ENCODE measurements at regions not wholly inside any gene's neighbourhood (a gene's known extent, or its start where the extent isn't known, plus 50 kb on each side); places are given as distances from the start of the nearest gene placed in this dataset.
A peak's percentile ranks its signal among the peaks of the same experiment; 100 is the strongest.

DNA sequence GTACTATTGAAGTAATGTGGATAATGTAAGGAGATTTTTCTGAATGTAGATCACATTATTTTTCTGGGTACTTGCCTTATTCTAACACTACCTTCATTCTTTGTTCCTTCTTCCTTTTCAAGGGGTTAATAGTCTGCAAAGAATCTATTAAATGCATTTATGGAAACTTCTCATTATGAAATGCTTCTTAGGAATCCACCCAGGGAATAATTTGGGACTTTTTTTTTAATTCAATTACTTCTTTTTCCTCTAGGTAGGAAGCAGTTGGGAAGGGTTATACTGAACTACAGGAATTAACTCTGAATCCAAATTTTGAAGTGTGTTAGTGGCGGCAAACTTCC lies 173.1 kb downstream of the FOXA2 start:
- TF ChIP-seq POLR2A (IDR thresholded peaks at IDR 0.05) (no peak), CTCF (IDR thresholded peaks at IDR 0.05) (no peak)
- Histone ChIP-seq H3K27ac (peak overlapping the region; percentile 22 to 83 (median 73)), H3K4me1 (peaks cover 24% of the 10 kb centered on the region), H3K27me3 (no peaks in the 10 kb centered on the region), H3K9me3 (no peaks in the 10 kb centered on the region), H3K36me3 (replicated peaks in 1 of 2; ENCODE audit: insufficient read depth in 1 of 2, low read depth in 2 of 2) (no peaks in the 10 kb centered on the region), H3K4me3 (no peak overlapping the region)
- intact Hi-C loops (cut with DNase I), result no loop called here
- ATAC-seq (no peak), DNase-seq (no peak)
- 5 to 27% methylated on average over 1 of the region's 1 CpG for WGBS, 2 donors

- TF ChIP-seq POLR2A (IDR thresholded peaks at IDR 0.05), result no peak
- no peak for TF ChIP-seq CTCF (IDR thresholded peaks at IDR 0.05)
- 78 to 81% methylated on average over 4 of the region's 4 CpGs for WGBS, 2 donors
- peak overlapping the region in 3 of 4 donors; percentile 72 to 83 (median 74) for H3K27ac ChIP-seq
- no peak overlapping the region for H3K4me3 ChIP-seq
- no peaks in the 10 kb centered on the region for H3K27me3 ChIP-seq
- DNase-seq (no peak), ATAC-seq (no peak)
- peaks cover 24% of the 10 kb centered on the region for H3K4me1 ChIP-seq
- no peaks in the 10 kb centered on the region for H3K9me3 ChIP-seq
- intact Hi-C loops (cut with DNase I), result no loop called here
- H3K36me3 ChIP-seq (replicated peaks in 1 of 2; ENCODE audit: insufficient read depth in 1 of 2, low read depth in 2 of 2), result no peaks in the 10 kb centered on the region
Observed at GRCh38 chr20:22410556-22411130, 173.7 kb downstream of the FOXA2 start.

DNA sequence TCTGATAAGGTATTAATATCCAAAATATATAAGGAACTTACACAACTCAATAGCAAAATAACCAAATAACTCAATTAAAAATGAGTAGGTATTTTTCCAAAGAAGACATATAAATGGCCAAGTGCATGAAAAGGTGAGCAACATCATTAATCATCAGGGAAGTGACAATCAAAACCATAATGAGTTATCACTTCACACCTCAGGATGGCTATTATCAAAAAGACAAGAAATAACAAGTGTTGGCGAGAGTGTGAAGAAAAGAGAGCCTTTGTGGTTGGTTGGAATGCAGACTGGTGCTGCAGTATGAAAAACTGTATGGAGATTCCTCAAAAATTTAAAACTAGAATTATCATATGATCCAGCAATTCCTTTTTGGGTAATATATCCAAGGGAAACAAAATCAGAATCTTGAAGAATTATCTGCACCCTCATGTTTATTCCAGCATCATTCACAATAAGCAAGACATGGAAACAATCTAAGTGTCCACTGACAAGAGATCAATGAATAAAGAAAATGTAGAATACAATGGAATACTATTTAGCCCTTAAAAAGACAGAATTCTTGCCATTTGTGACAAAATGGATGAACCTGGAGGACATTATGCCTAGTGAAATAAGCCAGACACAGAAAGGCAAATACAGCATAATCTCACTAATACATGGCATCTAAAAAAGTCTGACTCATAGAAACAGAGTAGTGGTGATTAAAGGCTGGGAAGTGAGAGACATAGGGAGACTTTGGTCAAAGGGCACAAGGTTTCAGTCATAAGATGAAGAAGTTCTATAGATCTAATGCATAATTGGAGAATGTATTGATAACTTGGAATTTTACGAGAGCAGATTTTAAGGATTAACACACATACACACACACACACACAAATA lies 175.6 kb downstream of the FOXA2 start:
- no peak overlapping the region for H3K27ac ChIP-seq
- no peaks in the 10 kb centered on the region for H3K9me3 ChIP-seq
- intact Hi-C loops (cut with DNase I), result no loop called here
- 92 to 99% methylated on average over 2 of the region's 2 CpGs for WGBS, 2 donors
- H3K4me3 ChIP-seq, result no peak overlapping the region
- H3K27me3 ChIP-seq, result no peaks in the 10 kb centered on the region
- no peaks in the 10 kb centered on the region for H3K36me3 ChIP-seq (replicated peaks in 1 of 2; ENCODE audit: insufficient read depth in 1 of 2, low read depth in 2 of 2)
- no peak for TF ChIP-seq CTCF (IDR thresholded peaks at IDR 0.05)
- no peak for TF ChIP-seq POLR2A (IDR thresholded peaks at IDR 0.05)
- peaks cover 35% of the 10 kb centered on the region for H3K4me1 ChIP-seq
- ATAC-seq, result no peak
- no peak for DNase-seq

DNA sequence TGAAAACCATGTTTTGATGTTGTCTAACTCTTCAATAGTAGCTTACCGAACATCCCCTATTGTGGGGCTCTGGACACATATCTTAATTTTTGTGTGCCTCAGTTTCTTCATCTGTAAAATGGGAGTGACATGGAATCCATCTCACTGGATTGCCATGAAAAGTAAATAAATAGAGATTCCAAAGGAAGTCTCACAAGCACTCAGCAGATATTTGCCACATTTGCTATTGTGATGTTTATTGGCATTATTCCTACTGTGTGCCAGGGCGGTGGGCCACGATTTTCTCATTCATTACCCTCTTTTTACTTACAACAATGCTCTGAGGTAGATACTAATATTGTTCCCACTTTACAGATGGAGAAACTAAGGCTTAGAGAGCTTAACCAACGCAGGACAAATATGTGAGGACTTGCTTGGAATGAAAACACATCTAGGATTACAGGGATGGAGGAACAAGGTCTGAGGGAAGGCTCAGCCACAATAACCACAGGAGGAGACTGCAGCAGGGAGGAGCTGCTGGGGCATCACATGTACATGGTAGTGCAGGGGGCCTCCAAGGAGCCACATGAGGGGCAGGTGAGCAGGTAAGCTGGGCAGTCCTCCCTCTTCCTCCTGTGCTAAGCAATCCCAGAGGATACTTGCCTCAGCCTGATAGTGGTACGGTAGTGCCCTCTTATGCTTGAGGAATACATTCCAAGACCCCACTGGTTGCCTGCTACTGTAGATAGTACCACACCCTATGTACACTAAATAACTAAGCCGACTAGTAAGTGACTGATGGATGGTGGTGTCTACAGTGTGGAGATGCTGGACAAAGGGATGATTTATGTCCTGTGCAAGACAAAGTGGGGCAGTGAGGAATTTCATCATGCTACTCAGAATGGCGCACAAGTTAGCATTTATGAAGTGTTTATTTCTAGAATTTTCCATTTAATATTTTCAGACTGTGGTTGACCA lies 176.9 kb downstream of the FOXA2 start:
- ATAC-seq (no peak), DNase-seq (no peak)

More for the DNA sequence above, 176.9 kb downstream of the FOXA2 start:
- Histone ChIP-seq H3K4me3 (no peak overlapping the region), H3K27ac (no peak overlapping the region), H3K36me3 (replicated peaks in 1 of 2; ENCODE audit: insufficient read depth in 1 of 2, low read depth in 2 of 2) (no peaks in the 10 kb centered on the region), H3K9me3 (no peaks in the 10 kb centered on the region), H3K27me3 (no peaks in the 10 kb centered on the region), H3K4me1 (peaks cover 48% of the 10 kb centered on the region)
- intact Hi-C loops (cut with DNase I), result no loop called here
- WGBS, 2 donors, result 81 to 87% methylated on average over 7 of the region's 7 CpGs
- TF ChIP-seq CTCF (IDR thresholded peaks at IDR 0.05) (no peak), POLR2A (IDR thresholded peaks at IDR 0.05) (no peak)

Data from body of pancreas (tissue), 4 donors.